ENCODE measurements at regions not wholly inside any gene's neighbourhood (a gene's known extent, or its start where the extent isn't known, plus 50 kb on each side); places are given as distances from the start of the nearest gene placed in this dataset.

DNA sequence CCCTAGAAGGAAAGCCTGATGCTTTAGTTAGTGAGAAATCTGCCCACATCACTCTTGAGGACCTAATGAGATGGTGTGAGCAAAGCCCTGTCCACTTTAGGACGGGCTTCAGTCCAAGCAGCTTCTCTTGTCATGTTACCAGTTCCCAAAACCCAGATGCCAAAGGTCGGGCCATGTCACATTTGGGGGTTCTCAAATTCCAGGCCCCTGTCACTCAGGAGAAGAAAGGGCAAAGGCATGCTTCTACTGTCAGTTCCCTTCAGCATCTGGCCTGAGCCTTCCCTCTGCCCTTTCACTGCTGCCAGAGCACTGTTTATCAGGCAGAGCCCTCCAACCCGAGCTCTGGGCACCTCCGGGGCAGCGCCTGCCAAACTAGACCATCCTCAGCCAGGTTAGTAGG is 556.0 kb downstream of the BNC2 start:
- no peak for DNase-seq (ENCODE audit: low spot score)

DNA sequence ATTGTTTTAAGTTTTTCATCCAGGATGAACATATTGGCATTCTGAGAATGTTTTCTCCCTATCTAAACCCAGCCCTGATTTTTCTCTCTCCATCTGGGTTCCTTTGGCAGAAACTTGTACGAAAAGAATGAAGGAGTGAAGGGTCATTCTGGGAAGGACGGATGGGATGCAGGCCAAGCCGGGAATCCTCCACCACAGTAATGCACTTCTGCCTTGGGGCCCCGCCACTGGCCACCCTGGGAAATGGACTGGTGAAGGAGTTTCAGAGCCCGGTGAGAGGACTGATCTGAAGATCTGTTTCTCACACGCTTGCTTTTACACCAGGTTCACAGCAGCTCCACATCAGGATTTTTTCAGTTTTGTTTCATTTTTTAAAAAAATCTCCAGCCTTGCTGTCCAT is 554.8 kb downstream of the BNC2 start:
- DNase-seq (ENCODE audit: low spot score) = no peak

DNA sequence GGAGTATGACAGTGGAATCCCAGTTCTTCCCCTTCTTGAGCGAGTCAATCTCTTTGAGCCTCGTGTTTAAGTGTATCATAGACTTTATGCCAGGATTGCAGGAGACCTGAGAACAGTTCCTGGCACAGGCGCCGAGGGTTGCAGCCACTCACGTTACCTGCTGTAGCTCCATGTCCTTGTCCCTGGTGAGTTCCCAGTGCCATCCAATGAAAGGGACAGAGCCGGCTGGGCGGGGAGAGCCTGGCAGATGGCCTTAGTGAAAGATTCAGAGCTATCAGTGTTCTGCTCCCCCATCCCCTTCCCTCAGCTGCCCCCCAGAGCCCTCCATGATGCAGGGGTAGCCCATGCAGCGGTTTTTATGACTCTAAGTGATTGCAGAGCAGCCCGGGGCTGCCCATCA is 554.0 kb downstream of the BNC2 start:
- no peak for DNase-seq (ENCODE audit: low spot score)

DNA sequence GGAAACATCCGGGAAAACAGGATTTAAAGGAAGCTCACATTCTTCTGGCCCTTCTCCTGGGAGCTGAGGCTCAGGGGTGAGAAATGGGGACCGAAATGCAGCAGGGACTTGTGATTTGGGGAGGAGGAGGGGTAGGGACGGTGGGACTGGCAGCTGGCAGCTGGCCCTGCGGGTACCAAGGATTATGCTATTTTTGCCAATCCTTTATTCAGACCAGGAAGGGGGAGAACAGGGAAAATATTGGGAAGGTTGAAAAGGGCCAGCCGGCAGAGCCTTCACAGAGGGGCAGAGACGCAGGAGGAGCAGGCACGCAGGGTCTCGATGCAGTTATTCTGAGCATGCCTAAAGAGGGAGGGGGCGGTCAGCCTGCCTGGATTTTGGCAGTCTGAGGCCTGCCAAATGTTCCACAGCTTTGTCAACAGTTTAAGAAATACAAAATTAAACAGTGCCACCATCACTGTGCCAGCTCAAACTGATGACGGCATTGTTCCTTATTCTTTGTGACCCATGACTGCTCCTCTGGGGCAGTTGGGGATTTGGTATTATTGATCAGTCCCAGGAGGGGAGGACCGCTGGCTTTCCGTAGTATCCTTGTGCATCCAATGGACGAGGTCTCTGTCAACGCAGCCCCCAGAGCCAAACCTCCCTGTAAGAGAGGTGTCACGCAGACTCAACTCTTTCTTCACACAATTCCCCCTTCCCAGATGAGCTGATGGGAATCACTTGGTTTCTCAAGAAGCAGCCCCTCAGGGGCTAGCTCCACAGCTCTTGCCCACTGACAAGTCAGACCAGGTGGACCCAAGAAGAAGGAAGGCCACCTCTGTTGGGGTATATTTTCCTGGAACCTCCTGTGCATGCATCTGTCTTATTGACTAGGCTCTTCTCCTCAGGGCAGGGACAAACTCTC is 553.3 kb downstream of the BNC2 start:
- DNase-seq (ENCODE audit: low spot score) = no peak

DNA sequence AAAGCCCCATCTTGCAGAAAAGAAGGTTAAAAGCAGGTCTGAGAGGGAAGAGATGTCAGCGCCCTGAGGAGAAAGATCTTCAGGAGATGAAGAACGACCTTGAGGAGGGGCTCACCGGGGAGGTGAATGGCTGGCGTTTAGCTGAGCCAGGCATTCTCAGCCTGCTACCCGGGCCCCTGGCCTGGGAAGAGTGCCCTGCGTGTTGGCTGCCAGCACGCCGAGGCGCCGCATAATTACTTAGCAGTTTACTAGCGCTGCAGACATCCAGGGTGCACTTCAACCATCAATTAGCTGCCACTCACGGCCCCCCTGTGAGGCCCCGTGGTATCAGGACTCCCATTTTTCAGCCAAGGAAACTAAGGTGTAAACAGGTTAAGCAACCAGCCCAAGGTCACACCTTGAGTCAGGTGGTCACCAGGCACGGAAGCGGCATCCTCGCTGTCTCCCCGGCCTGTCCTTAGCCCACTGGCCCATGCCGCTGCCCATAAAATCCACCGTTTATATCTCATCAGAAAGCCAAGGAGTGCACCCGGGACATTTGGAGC is 551.9 kb downstream of the BNC2 start:
- DNase-seq (ENCODE audit: low spot score) = no peak

DNA sequence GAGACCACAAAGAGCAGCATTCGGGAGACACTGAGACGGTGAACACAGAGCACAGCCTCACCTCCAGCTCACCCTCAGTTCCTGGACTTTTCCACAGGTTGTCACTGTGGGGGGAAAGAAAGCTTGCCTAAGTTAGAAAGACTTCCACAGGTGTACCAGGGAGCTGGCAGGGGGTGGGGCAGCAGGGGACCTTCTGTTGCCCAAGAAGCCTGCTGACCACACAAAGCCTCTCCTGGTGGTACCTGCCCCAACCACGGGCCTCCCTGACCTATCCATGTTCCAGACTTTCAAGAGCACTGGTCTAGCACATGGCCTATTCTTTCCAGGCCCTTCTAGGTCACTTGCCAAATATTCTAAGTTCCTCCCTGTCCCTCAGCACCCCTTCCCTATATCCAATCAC is 550.8 kb downstream of the BNC2 start:
- DNase-seq (ENCODE audit: low spot score) = no peak

DNA sequence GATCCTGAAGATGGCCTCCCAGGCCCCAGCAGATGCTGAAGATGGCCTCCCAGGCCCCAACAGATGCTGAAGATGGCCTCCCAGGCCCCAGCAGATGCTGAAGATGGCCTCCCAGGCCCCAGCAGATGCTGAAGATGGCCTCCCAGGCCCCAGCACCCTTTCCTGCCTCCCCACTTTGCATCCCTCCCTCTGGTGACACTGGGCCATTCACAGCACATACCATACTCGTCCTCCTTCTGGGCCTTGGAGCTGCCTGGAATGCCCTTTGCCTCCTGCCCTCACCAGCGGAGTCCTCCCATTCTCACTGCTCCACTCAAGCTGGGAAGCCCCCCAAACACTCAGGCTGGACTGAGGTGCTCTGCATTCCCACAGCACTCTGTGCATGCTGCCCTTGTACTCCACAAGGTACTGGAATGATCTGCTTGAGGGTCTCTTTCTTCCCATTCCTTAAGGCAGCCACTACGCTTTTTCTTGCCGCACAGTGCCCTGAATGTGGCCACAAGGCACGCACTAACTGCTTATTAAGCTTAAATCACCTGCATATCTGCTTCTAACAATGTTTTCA is 550.0 kb downstream of the BNC2 start:
- DNase-seq (ENCODE audit: low spot score) = no peak

DNA sequence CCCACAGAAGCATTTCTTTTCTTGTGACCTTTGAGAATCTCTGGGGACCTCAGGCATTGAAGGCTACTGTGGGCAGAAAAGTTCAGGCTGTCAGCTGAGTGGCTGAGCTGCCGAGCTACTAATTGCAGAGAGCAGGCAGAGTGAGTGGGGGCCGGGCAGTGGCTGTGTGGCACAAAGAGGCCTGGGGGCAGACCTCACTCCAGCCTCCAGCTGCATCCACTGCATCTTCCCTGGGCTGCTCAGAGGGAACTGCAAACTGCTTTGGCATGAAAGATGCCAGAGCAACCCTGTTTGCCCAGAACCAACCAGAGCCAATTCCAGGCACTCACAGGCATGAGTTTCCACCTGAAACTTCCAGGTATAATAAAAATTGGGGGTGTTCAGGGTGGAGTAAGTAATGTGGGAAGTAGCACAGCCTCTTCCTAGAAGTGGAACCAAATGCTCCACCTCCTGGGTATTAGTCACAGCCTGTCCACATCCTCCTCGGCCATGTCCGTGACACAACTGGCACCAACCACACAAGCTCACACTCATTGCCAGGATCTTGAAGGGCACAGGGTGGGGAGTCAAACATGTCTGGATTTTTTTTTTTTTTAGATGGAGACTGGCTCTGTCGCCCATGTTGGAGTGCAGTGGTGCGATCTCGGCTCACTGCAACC is 548.9 kb downstream of the BNC2 start:
- DNase-seq (ENCODE audit: low spot score) = no peak

DNA sequence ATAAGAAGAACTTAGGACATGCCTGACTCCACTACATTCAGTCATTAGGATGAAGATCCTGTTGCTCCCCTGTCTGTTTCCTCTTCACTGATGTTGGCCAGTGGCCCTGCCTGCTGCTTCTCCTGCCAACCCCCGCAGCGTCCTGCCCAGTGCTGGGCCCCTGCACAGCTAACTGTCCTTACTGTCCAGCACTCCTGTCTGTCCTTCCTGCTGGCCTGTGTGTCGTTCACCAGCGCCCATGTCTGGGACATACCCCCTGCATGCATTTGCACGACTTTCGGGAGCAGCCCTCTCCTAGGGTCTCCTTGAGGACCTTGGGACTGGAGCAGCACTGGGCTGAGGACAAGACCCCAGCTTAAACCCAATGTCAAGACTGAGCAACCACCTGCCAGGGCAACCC is 547.6 kb downstream of the BNC2 start:
- no peak for DNase-seq (ENCODE audit: low spot score)

DNA sequence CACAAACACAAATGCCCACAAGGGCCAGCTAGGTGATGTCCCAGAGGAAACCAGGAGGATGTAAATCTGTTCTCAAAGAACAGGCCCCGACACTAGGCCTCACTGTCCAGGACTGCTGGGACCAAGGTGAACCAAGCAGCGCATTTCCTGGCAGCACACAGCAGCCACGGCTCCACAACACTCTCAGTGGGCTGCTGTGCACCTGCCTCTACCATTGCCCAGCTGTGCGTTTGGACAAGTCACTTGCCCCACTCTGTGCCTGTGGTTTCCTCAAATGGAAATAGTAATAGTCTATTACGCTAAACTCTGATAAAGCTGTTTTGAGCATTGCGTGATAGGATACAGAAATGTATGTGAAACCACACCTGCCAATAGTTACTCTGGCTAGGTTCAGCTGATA is 544.5 kb downstream of the BNC2 start:
- no peak for DNase-seq (ENCODE audit: low spot score)

DNA sequence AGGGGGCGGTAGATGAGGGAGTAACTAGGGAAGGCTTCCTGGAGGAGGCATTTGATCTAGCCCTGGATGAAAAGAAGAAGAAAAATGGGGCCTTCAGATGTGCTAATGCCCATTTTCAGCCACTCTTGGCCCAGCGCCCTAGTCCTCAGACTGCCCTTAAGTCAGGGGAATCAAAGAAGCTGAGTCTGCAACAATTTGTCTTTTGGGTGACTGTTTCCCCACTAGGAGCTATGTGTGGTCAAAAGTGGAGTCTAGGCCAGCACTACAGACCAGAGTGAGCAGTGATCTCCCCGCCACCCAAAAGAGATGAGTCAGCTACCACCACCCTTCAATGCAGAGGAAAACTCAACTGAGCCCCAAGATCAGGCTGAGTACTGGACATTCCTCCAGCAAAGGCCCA is 542.1 kb downstream of the BNC2 start:
- no peak for DNase-seq (ENCODE audit: low spot score)

DNA sequence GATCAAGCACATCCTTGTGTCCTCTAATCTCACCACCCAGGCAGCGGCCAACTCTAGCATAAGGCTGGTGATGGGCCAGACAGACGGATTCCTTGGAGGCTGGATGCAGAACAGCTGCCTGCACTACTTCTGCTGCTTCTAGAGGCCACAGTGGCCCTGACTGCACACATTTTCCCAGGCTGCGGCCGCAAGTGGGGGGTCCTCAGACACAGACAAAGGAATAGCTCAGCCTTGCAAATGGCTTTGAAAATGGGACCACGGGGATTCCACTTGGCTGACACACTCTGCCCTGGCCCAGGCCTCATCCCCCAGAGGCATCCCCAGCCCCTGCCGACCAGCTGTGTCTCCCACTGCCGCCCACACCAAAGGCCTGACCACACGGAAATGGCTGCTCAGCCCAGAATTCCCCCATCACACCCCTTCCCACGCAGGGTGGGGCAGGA is 540.8 kb downstream of the BNC2 start:
- DNase-seq (ENCODE audit: low spot score) = no peak

DNA sequence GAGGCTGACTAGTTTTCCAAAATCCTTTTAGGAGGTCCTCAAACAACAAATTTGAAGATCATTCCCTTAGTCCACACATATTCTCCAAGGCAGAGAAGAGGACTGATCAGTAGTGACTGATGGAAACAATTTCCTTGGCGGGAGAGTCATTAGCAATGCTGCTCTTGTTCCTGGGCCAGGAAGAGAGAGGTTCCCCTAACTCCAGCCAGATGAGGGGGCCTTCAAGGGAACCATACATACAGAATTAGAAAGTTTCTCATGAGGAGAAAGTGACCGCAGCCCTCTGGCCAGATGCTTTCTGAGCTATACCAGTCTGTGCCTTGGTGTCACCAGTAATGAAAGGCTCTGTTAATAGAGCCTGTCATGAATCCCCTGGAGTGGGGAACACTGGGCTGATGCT is 539.4 kb downstream of the BNC2 start:
- DNase-seq (ENCODE audit: low spot score) = no peak

DNA sequence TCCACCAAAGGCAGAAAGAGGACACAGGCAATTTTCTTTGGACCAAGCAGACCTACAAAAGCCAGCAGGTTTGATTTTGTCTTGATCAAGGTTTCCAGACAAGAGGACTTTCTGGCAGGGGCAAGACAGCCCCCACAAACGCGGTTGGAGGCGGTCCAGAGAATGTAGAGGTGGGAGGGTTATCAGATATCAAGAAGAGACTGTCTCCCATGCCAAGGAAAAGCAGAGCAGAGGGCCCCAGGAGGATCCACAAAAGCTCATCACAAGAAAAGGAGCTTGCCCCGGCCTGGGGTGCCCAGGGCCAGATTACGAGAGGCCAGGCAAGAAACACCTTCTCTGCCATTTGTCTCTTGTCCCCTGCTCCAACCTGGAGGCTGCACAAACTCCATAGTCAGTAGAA is 538.9 kb downstream of the BNC2 start:
- no peak for DNase-seq (ENCODE audit: low spot score)

DNA sequence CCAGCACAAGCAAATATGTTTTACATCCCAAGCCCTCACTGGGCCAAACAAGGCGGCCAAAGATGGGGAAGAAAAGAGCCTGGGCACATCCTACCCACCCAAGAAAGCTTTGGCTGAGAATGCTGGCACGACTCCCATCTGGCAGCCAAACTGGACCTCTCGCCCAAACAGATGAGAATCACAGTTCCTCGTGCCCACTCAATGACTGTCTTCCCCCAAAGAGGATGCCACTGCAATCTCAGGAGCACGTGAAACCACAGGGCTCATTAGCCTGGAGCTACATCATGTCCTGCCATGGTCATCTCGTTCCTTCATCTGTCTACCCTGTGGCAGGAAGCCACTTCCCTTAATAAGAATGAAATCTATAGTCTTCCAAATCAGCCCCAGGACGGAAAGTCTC is 536.8 kb downstream of the BNC2 start:
- DNase-seq (ENCODE audit: low spot score) = no peak

DNA sequence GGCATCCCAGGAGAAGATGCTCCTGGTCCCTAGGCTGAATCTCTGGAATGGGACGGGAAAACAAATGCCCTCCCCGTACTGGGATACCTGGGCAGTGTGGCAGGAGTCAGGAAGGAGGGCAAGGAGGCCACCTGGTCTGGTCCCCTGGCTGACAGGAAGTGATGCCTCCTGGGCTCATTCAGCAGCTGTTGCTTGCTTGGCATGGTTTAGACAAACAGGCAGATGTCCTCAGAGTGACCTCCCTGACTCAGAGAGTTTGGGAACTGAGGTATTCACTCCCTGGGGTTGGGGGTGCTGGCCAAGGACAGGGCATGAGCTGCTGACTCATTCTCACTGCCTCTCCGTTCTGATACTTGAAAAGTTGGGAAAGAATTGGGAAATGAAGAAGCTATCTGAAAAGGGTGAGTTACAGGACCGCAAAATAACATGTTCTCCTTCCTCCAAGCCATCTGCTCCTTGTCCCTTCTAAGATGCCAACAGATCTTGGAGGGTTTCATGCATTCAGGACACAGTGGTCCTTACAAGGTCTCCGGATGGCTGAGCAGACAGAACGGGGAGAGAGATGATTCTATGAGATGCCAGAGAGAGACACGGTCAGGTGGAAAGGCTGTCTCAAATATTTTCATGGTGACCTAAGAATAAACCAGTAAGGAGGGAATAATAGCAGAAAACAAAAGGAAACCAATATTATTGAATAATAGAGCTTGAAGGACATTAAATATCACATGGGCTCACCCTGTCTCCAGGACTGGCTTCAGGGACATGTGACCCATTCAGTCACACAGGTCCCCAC is 534.5 kb downstream of the BNC2 start:
- no peak for DNase-seq (ENCODE audit: low spot score)

DNA sequence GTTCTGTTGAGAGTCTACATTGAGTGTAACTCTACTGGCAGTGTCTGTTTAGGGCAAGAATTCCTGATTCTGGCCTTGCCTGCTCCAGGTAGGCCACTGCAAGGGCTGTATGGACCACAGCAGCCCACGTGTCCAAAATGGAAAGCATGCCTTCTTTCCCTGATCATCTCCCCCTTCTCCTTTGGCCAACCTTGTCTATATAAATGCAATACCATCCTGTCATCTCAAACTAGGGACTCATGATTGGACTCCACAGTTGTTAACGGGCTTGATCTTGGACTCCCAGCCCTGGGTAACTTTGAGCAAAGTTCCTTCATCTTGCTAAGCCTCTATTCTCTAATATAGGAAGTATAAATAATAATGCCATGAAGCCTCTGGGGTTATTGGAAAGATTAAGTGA is 533.6 kb downstream of the BNC2 start:
- DNase-seq (ENCODE audit: low spot score) = no peak

DNA sequence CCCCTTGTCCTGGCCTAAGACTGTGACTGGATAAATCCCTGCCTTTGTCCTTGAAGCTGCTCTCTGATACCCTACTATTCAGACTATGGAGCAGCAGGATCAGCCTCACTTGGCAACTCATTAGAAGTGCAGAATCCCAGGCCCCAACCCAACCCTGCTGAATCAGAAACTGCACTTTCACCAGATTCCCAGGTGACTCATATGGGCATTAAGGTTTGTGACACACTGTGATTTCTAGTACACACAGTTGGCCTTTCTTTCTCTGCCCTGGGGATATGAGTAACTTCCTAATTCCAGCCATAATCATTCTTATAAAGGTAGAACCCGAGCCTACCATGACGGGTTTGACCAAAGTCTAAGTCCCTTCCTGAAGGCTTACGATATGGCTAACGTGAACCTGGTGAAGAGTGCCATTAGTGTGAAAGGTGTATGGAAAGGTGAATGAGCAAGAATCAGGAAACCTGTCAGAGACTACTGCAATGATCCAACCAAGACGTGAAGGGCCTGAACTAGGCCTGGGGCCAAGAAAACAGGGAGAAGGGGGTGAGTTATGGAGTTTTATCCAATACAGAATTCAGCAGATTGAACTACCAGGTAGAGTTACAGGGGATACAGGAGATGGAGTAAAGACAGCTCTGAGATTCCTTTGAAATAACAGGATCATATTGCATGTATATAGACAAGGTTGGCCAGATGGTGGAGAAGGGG is 533.0 kb downstream of the BNC2 start:
- no peak for DNase-seq (ENCODE audit: low spot score)

DNA sequence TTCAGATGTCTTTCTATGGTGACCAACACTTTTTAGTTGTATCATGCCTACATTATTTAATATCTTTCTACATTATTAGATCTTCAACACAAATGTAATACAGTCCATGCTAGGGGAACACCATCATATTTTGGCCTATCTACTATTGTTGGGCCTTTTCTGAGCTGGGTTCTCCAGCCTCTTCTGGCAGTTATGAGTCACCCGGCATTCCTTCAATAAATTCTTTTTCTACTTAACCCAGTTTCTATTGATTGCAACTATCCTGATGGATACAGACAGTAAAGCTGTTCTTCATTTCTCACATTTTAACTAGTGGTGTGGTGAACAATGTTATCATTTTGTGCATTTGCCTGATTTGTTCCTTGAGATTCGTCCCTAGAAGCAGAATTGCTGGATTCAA is 529.3 kb downstream of the BNC2 start:
- DNase-seq (ENCODE audit: low spot score) = no peak

DNA sequence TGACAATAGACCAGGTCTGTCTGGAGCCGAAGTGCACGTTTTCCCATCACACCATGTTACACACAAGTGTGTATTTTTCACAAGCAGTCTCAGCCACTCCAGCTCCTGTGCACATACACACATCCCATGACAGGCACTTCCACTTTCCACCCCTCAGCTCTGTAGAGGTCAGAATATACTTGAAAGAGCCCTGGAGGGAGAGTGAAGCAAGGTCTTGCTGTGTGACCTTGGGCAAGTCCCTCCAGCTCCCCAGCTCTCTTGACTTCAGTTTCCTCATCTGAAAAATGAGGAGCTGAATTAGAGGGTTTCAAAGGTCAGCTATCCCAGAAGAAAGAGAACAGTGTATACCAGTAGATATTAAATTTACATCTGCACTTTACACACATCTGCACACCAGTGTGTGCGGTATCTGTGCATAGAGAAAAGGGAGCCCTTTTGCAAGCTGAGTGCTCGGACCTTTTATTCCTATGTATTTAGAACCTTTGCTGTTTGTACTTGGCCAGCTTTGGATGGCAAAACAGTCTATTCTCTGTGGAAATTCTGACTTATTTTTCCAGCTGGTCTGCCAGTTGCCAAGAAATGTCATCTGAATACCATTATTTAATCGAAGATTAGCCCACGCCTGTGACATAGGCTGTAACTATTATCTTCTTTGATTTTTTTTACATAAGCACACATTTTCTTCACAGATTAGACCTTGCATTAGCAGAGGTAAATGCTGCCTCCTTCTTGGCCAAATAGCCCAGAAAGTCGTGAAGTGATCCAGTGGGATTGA is 528.0 kb downstream of the BNC2 start:
- no peak for DNase-seq (ENCODE audit: low spot score)
